ENCODE measurements at regions not wholly inside any gene's neighbourhood (a gene's known extent, or its start where the extent isn't known, plus 50 kb on each side); places are given as distances from the start of the nearest gene placed in this dataset.

- TF ChIP-seq CTCF (IDR thresholded peaks at IDR 0.05) = no peak
- TF ChIP-seq EZH2 (IDR thresholded peaks at IDR 0.05) = no peak
Observed at GRCh38 chr20:61053889-61054288, 198.2 kb upstream of the CDH4 start.
